ENCODE measurements at regions not wholly inside any gene's neighbourhood (a gene's known extent, or its start where the extent isn't known, plus 50 kb on each side); places are given as distances from the start of the nearest gene placed in this dataset.

- Histone ChIP-seq H3K9me3 (ENCODE audit: control insufficient read depth in 2 of 2, insufficient read depth in 1 of 2, low read depth in 1 of 2, low read length in 1 of 2) (no peaks in the 10 kb centered on the region), H3K27me3 (ENCODE audit: control insufficient read depth in 3 of 3, insufficient read depth in 3 of 3, low read length in 3 of 3) (peaks cover 0 to 6% (median 0%) of the 10 kb centered on the region in 3 donors), H3K4me3 (ENCODE audit: low read depth in 1 of 3, low read length in 3 of 3) (no peak overlapping the region), H3K36me3 (ENCODE audit: control insufficient read depth in 3 of 3, insufficient read depth in 2 of 3, low read depth in 1 of 3, low read length in 3 of 3) (no peaks in the 10 kb centered on the region), H3K4me1 (ENCODE audit: control insufficient read depth in 3 of 3, insufficient read depth in 2 of 3, low read depth in 1 of 3, low read length in 2 of 3) (no peaks in the 10 kb centered on the region), H3K27ac (ENCODE audit: low read depth in 1 of 3, low read length in 2 of 3) (no peak overlapping the region)
- 92 to 93% (median 93%) methylated on average over 8 of the region's 8 CpGs for WGBS, 3 donors
- FAIRE-seq, result no peak
- no peak for DNase-seq
Observed at GRCh38 chr14:99326041-99326710, 54.2 kb upstream of the BCL11B start.

GRCh38 chr14:99325591-99325990 lies 53.6 kb upstream of the BCL11B start:
- no peak overlapping the region for H3K27ac ChIP-seq (ENCODE audit: low read depth in 1 of 3, low read length in 2 of 3)
- peaks cover 0 to 2% (median 2%) of the 10 kb centered on the region in 3 donors for H3K4me1 ChIP-seq (ENCODE audit: control insufficient read depth in 3 of 3, insufficient read depth in 2 of 3, low read depth in 1 of 3, low read length in 2 of 3)
- no peak for DNase-seq
- no peaks in the 10 kb centered on the region for H3K9me3 ChIP-seq (ENCODE audit: control insufficient read depth in 2 of 2, insufficient read depth in 1 of 2, low read depth in 1 of 2, low read length in 1 of 2)
- H3K36me3 ChIP-seq (ENCODE audit: control insufficient read depth in 3 of 3, insufficient read depth in 2 of 3, low read depth in 1 of 3, low read length in 3 of 3), result no peaks in the 10 kb centered on the region
- FAIRE-seq, result no peak
- WGBS, 3 donors, result 90 to 97% (median 94%) methylated on average over 8 of the region's 8 CpGs
- peaks cover 0 to 6% (median 0%) of the 10 kb centered on the region in 3 donors for H3K27me3 ChIP-seq (ENCODE audit: control insufficient read depth in 3 of 3, insufficient read depth in 3 of 3, low read length in 3 of 3)
- H3K4me3 ChIP-seq (ENCODE audit: low read depth in 1 of 3, low read length in 3 of 3), result no peak overlapping the region

GRCh38 chr14:99325016-99325415 lies 53.0 kb upstream of the BCL11B start:
- DNase-seq, result no peak
- WGBS, 3 donors, result 82 to 93% (median 86%) methylated on average over 9 of the region's 9 CpGs
- H3K27ac ChIP-seq (ENCODE audit: low read depth in 1 of 3, low read length in 2 of 3), result no peak overlapping the region
- H3K9me3 ChIP-seq (ENCODE audit: control insufficient read depth in 2 of 2, insufficient read depth in 1 of 2, low read depth in 1 of 2, low read length in 1 of 2), result no peaks in the 10 kb centered on the region
- FAIRE-seq, result no peak
- peaks cover 0 to 8% (median 2%) of the 10 kb centered on the region in 3 donors for H3K4me1 ChIP-seq (ENCODE audit: control insufficient read depth in 3 of 3, insufficient read depth in 2 of 3, low read depth in 1 of 3, low read length in 2 of 3)
- H3K36me3 ChIP-seq (ENCODE audit: control insufficient read depth in 3 of 3, insufficient read depth in 2 of 3, low read depth in 1 of 3, low read length in 3 of 3), result no peaks in the 10 kb centered on the region
- no peak overlapping the region for H3K4me3 ChIP-seq (ENCODE audit: low read depth in 1 of 3, low read length in 3 of 3)
- peaks cover 0 to 4% (median 0%) of the 10 kb centered on the region in 3 donors for H3K27me3 ChIP-seq (ENCODE audit: control insufficient read depth in 3 of 3, insufficient read depth in 3 of 3, low read length in 3 of 3)

- DNase-seq, result no peak
- no peak overlapping the region for H3K27ac ChIP-seq (ENCODE audit: low read depth in 1 of 3, low read length in 2 of 3)
- WGBS, 3 donors, result 80 to 84% (median 83%) methylated on average over 8 of the region's 8 CpGs
- H3K27me3 ChIP-seq (ENCODE audit: control insufficient read depth in 3 of 3, insufficient read depth in 3 of 3, low read length in 3 of 3), result no peaks in the 10 kb centered on the region
- H3K4me1 ChIP-seq (ENCODE audit: control insufficient read depth in 3 of 3, insufficient read depth in 2 of 3, low read depth in 1 of 3, low read length in 2 of 3), result peaks cover 0 to 13% (median 4%) of the 10 kb centered on the region in 3 donors
- H3K4me3 ChIP-seq (ENCODE audit: low read depth in 1 of 3, low read length in 3 of 3), result no peak overlapping the region
- FAIRE-seq, result no peak
- H3K9me3 ChIP-seq (ENCODE audit: control insufficient read depth in 2 of 2, insufficient read depth in 1 of 2, low read depth in 1 of 2, low read length in 1 of 2), result no peaks in the 10 kb centered on the region
- no peaks in the 10 kb centered on the region for H3K36me3 ChIP-seq (ENCODE audit: control insufficient read depth in 3 of 3, insufficient read depth in 2 of 3, low read depth in 1 of 3, low read length in 3 of 3)
Observed at GRCh38 chr14:99324291-99324690, 52.3 kb upstream of the BCL11B start.

- no peak overlapping the region for H3K27ac ChIP-seq (ENCODE audit: low read depth in 1 of 3, low read length in 2 of 3)
- no peaks in the 10 kb centered on the region for H3K36me3 ChIP-seq (ENCODE audit: control insufficient read depth in 3 of 3, insufficient read depth in 2 of 3, low read depth in 1 of 3, low read length in 3 of 3)
- FAIRE-seq (no peak), DNase-seq (no peak)
- no peaks in the 10 kb centered on the region for H3K9me3 ChIP-seq (ENCODE audit: control insufficient read depth in 2 of 2, insufficient read depth in 1 of 2, low read depth in 1 of 2, low read length in 1 of 2)
- H3K27me3 ChIP-seq (ENCODE audit: control insufficient read depth in 3 of 3, insufficient read depth in 3 of 3, low read length in 3 of 3), result no peaks in the 10 kb centered on the region
- H3K4me1 ChIP-seq (ENCODE audit: control insufficient read depth in 3 of 3, insufficient read depth in 2 of 3, low read depth in 1 of 3, low read length in 2 of 3), result peaks cover 0 to 16% (median 7%) of the 10 kb centered on the region in 3 donors
- no peak overlapping the region for H3K4me3 ChIP-seq (ENCODE audit: low read depth in 1 of 3, low read length in 3 of 3)
- 86 to 91% (median 88%) methylated on average over 14 of the region's 14 CpGs for WGBS, 3 donors
Observed at GRCh38 chr14:99323603-99324185, 51.7 kb upstream of the BCL11B start.

- Histone ChIP-seq H3K27ac (ENCODE audit: low read depth in 1 of 3, low read length in 2 of 3) (no peak overlapping the region), H3K36me3 (ENCODE audit: control insufficient read depth in 3 of 3, insufficient read depth in 2 of 3, low read depth in 1 of 3, low read length in 3 of 3) (no peaks in the 10 kb centered on the region), H3K4me1 (ENCODE audit: control insufficient read depth in 3 of 3, insufficient read depth in 2 of 3, low read depth in 1 of 3, low read length in 2 of 3) (peaks cover 0 to 23% (median 10%) of the 10 kb centered on the region in 3 donors), H3K9me3 (ENCODE audit: control insufficient read depth in 2 of 2, insufficient read depth in 1 of 2, low read depth in 1 of 2, low read length in 1 of 2) (no peaks in the 10 kb centered on the region), H3K27me3 (ENCODE audit: control insufficient read depth in 3 of 3, insufficient read depth in 3 of 3, low read length in 3 of 3) (no peaks in the 10 kb centered on the region), H3K4me3 (ENCODE audit: low read depth in 1 of 3, low read length in 3 of 3) (no peak overlapping the region)
- FAIRE-seq (no peak), DNase-seq (no peak)
- 70 to 88% (median 86%) methylated on average over 20 of the region's 20 CpGs for WGBS, 3 donors
Observed at GRCh38 chr14:99322731-99323599, 51.0 kb upstream of the BCL11B start.

GRCh38 chr14:99321955-99322730 lies 50.1 kb upstream of the BCL11B start:
- Histone ChIP-seq H3K36me3 (ENCODE audit: control insufficient read depth in 3 of 3, insufficient read depth in 2 of 3, low read depth in 1 of 3, low read length in 3 of 3) (no peaks in the 10 kb centered on the region), H3K9me3 (ENCODE audit: control insufficient read depth in 2 of 2, insufficient read depth in 1 of 2, low read depth in 1 of 2, low read length in 1 of 2) (no peaks in the 10 kb centered on the region), H3K27me3 (ENCODE audit: control insufficient read depth in 3 of 3, insufficient read depth in 3 of 3, low read length in 3 of 3) (no peaks in the 10 kb centered on the region), H3K4me3 (ENCODE audit: low read depth in 1 of 3, low read length in 3 of 3) (no peak overlapping the region), H3K4me1 (ENCODE audit: control insufficient read depth in 3 of 3, insufficient read depth in 2 of 3, low read depth in 1 of 3, low read length in 2 of 3) (peaks cover 0 to 31% (median 17%) of the 10 kb centered on the region in 3 donors), H3K27ac (ENCODE audit: low read depth in 1 of 3, low read length in 2 of 3) (no peak overlapping the region)
- FAIRE-seq (no peak), DNase-seq (no peak)
- WGBS, 3 donors, result 65 to 74% (median 73%) methylated on average over 13 of the region's 13 CpGs
